Iris pigment epithelial cell (primary cell): ENCODE measurements at regions not wholly inside any gene's neighbourhood (a gene's known extent, or its start where the extent isn't known, plus 50 kb on each side); places are given as distances from the start of the nearest gene placed in this dataset.
A peak's percentile ranks its signal among the peaks of the same experiment; 100 is the strongest.

Source experiments
- DNase-seq: peaks from one replicate; pipeline ENCODE4 v3.0.0-alpha.2; 2011; ENCODE audit warnings: low read depth

DNA sequence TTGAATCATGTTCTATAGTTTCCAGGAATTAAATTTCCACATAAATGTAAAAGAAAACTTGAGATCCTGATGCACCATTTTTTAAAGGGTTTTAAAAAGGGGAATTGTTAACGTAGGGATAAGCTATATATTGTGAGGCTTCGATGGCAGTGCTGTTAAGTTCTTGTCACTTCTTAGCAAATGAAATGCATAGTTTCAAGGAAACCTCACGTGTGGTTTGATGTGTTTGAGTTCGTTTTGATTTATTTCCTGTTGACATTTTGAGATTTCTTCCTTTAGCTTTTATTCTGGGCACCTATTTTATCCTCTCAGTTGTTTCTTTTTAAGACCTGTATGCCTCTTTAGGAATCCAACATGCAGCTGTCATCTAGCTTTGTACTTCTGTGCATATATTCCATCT is 301.0 kb downstream of the DOCK8 start:
- no peak for DNase-seq

DNA sequence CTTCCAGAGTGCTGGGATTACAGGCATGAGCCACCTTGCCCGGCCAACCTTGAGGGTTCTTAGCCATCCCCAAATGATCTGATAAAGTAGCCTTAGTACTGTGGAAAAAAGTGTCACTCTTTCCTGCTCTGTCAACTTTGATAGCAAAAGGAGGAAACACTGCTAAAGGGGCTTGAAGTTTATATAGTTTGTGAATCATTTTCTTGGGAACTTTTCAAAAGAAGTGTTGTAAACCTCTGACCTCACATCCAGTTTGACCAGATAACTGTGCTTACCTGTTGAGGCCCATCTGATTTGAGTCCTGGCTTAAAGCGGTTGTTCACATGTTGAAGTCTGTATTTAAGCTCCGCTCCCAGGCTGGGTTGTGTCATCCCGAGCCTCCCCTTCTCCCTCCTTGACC is 303.3 kb downstream of the DOCK8 start:
- no peak for DNase-seq

DNA sequence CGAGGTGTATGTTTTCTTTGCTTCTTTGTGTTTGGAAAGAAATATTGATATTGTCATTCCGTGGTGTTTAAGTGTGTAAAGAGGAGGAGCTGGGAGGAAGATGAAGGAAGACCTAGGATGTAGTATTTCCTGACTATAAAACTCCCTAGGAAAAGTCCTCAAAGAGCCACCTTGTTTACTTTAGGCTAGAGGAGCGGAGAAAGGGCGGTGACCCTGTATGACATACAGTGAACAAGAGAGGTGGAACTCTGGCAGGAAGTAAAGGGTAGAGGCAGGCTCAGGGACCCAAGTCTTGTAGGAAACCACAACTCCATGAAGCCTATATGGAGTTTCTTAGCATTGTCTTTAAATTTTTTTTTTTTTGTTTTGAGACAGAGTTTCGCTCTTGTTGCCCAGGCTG is 303.9 kb downstream of the DOCK8 start:
- DNase-seq = no peak

DNA sequence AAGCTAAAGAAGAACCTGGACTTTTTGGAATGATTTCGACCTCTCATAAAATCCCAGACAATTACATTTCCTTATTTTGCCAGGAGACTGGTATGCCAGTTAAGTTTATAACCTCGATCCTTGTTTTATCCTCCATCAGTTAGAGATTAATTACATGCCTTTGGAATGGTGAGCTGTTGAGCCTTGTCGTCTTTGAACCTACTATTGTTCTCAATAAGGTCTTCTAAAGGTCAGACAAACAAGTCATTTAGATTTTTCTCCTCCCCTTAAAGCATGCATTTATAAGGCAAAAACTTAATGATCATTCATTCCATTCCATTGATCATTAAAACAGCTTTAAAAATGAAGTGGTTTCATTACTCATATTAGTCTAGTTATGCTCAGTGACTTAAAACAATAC is 304.9 kb downstream of the DOCK8 start:
- no peak for DNase-seq

DNA sequence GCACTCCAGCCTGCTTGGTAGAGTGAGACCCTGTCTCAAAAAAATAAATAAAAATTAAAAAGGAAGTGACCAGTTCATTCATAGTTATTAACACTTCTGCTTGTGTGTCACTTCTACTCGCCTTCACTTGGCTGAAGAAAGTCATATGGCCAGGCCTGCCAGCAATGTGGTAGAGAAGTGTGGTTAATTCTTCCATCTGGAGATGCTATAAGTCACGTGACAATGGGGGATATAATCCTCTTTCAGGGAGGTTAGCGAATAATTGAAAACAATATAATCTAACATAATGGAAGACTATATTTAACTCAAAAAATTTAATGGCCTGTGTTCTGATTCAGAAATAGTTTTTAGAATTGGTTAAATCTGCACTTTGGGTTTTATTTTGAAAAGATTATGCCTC is 305.6 kb downstream of the DOCK8 start:
- DNase-seq = no peak

DNA sequence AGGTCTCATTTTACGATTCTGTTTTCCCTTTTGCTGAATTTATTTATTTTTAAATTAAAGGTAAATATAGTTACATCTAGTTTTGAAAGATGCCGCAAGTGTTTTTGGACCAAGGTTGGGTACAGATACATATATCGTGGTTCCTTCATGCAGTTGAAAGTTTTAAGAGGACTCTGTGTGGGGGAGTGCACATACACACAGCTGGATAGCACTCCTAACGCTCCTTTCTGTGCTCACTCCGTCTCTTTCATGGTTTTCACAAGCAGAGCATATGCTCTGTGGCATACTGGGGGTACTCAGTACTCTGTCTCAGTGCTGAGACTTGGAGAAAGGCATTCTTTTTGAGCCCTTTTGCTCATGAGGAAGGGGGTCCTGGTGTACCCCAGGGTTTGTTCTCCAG is 307.5 kb downstream of the DOCK8 start:
- no peak for DNase-seq

DNA sequence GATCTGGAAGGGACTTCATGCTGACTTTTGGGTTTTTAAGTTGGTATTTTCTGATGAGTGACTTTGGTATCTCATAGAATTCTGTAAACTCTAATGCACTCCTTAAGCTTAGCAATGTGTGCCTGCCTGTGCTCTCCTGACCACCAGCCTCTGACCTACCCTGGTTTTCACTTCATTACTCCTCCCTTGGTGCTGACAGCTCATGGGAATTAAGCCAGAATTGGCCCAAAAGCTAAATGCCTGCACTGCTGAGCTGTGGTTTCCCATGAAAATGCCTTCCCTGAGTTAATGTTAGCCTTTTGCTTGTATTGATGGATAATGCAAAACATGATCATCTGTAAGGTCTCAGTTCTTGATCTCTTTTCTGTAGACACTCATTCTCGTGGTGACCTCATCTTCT is 308.0 kb downstream of the DOCK8 start:
- no peak for DNase-seq

DNA sequence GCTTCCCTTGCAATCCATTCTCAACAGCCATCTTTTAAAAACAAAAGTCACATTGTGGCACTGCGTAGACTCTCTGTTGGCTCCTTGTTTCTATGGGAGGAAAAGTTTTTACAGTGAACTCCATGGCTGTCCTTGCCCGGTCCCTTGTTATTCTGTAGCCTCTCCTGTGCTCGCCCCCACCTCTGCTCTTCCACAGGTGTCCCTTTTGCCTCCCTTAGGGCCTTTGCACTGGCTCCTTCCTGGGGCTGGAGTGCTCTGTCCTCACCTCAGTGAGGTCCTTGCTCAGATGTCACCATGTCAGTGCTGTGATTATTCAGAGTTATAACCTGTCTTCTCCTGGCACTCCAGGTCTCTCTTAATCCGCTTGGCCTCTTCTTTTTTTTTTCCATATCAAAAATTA is 308.8 kb downstream of the DOCK8 start:
- no peak for DNase-seq

DNA sequence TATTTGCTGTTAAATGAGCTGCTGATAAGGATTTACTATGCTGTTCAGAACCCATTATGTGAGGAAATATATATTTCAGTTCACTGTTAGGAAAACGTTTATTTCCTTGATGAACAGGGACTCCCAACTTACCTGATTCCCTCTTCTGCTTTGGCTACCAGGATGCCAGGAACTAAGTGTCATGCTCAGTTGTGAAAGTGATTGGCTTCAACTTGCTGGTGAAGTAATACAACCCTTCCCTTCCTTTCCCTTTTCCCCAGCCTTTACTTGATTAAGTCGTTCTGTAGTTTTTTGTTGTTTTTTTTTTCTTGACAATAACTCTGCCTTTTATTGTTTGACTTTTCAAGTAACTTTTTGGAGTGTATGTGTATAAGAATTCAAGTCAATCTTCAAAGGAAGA is 309.3 kb downstream of the DOCK8 start:
- no peak for DNase-seq

DNA sequence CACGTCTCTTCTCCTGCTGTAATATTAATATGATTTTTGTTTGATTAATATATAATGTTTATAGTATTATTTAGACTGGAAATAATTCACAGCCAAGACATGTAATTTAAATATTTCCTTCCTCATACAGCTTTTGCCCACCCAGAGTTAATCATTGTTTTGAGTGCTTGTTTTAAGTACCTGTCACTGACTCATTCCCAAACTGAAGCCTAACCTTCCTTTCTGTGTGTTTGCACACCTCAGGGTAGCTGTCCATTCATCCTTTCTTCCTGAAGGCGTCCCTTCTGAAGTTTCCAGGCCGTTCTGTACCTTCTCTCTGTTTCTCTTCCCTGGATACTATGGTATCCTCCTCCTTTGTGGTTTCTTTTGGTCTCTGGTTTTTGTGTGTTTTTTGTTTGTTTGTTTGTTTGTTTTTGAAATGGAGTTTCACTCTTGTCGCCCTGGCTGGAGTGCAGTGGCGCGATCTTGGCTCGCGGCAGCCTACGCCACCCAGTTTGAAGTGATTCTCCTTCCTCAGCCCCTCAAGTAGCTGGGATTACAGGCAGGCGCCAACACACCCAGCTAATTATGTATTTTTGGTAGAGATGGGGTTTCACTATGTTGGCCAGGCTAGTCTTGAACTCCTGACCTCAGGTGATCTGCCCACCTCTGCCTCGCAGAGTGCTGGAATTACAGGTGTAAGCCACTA is 312.4 kb downstream of the DOCK8 start:
- no peak for DNase-seq

DNA sequence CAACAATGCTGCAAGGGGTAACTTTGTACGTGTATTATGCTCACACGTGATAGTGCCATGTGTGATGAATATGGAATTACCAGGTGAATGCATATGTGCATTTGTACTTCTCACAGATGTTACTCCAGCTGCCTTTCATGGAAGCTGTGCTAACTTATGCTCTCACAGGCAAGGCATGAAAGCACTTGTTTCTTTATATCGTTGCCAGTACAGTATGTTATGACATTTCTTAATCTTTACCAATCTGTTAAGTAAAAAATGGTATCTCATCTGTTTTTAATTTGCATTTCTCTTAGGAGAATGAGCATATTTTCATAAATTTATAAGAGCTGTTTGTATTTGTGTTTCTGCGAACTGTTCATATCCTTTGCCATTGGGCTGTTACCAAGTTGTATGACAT is 311.8 kb upstream of the DMRT1 start:
- no peak for DNase-seq

DNA sequence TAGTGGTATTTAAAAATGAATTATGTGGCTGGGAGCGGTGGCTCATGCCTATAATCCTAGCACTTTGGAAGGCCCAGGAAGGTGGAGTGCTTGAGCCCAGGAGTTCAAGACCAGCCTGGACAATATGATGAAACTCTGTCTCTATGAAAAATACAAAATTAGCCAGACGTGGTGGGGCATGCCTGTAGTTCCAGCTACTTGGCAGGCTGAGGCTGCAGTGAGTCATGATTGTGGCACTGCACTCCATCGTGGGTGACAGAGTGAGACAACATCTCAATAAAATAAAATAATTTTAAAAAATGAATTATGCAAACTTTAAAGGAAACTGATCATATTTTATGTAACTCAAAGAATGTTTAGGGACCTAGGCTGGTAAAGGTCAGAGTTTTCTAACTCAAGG is 310.8 kb upstream of the DMRT1 start:
- peak; percentile 32 for DNase-seq

DNA sequence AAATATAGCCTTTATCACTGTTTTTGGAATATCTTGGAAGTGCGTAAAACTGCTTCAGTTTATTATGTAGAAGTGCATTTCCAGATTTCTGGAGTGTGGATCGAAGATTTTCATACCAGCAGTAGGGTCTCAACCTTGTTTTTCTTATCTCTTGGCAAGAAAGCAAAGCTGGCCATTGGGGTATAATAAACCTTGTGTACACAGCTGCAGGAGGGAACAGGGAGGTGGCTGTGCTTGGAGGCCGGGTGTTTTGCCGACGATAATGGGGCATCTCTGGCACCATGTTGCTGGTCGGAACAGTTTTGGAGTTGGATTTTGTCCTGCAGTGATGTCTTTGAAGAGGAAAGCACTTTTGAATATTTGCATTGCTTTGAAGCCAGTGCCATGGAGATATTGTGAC is 308.8 kb upstream of the DMRT1 start:
- DNase-seq = no peak

DNA sequence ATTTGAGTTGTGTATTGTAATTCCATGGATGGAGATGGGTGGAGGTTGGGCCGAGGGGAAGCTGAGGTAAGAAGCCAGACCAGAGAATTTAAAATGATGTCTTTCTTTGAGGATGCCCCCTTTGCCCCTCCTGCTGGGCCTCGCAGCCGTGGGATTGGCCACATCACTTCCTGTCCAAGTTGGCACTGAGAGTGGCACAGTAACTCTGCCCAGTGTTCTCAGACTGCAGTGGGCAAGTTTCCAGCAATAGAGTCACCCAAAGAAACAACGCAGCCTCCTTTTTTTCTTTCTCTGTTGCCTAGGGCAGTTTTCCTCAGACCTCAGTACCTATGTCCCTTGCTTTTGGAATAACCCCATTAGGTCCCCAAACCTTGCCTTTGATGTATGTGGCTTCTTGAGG is 306.6 kb upstream of the DMRT1 start:
- no peak for DNase-seq

DNA sequence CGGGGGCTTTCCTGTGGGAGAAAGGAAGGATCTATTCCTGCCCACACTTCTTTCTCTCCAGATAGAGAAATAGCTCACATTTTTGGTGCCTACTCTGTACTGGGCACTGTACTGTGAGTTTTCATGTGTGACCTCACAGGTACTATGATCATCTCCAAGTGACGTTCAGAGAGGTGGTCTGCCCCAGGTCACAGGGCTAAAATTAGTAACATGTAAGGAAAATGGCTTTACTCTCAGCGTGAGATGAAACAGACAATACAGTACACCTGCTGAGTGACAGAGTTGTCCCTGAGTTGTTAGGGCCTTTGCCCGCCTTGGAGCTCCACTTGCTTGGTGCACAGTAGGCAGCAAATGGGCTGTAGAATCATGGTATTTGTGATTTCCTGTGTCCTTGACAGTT is 306.1 kb upstream of the DMRT1 start:
- DNase-seq = no peak

DNA sequence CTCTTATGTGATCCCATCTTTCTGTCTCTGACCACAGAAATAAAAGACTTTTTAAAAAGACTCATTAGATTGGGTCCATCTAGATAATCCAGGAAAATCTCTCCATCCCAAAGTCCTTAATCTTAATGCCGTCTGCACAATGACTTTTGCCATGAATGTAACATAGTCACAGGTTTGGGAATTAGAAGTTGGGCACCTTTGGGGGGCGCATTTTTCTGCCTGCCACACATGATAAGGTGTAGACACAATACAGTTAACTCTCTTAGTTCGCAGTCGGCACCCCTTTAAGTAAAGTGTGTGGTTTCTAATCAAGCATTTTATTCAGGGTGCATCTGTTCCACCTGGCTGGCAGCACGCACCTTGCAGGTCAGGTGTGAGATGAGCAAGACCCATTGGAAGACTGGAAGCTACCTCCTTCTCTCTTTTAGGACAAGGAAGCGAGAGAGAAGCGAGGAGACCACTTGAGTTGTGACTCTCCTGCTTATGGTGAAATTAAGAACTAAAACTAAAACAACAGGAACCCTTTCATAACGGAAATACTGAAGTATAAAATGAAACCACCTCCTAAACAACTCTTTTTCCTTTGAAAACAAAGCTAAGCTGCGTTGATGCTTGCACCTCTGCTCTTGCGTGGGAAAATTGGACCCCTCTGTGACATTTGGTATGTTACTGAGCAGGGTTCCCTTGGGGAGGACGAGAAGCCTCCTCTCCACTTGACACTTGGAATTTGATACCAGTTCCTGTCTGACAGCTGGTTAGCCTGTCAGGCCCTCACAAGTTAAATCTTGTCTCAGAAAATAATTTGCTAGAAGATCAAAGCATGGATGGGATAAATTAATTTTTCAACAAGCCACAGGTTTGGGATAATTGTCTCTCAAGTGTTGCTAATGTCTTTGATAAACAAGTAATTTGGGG is 304.6 kb upstream of the DMRT1 start:
- DNase-seq = no peak

DNA sequence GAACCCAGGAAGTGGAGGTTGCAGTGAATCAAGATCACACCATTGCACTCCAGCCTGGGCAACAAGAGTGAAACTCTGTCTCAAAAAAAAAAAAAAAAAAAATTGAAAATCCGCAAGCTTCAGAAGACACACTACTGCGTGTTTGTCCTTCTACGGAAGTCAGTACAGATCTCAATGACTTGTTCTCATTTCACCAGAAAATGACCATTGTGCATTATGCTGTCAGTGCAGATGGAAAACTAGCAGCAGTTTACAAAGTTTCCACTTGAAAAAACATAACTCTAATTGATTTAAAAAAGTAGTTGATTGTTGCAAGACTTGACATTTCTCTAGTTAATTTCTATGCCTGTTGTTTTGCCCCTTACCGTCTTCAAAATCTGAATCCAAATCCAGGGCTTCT is 298.0 kb upstream of the DMRT1 start:
- DNase-seq = no peak

DNA sequence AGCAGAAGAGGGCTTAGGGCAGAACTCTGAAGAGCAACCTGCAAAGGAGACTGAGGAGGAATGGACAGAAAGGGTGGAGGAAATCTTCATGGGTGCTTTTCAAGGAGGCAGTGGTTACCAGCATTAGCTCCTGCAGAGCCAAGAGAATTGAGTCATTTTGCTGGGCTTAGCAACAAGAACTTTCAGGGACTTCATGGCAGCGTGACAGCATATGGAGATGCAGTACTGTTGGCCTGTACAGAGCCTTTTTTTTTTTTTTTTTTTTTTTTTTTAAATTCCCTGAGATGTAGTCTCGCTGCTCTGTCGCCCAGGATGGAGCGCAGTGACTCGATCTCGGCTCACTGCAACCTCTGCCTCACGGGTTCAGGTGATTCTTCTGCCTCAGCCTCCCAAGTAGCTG is 296.0 kb upstream of the DMRT1 start:
- no peak for DNase-seq

DNA sequence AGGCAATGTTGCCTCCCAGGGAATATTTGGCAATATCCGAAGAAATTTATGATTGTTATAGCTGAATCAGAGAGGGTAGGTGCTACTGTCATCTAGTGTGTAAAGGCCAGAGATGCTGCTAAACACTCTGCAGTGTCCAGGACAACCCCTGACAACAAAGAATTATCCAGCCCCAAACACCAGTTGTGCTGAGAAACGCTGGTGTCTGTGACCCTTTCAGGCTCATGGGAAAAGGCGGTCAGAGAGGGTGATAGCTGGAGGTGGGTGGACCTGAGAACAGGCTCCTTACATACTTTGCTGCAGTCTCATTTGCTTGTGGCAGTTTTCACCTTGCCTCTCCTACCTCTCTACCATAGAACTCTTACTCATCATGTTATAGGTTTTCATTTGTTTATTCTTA is 295.3 kb upstream of the DMRT1 start:
- DNase-seq = no peak

DNA sequence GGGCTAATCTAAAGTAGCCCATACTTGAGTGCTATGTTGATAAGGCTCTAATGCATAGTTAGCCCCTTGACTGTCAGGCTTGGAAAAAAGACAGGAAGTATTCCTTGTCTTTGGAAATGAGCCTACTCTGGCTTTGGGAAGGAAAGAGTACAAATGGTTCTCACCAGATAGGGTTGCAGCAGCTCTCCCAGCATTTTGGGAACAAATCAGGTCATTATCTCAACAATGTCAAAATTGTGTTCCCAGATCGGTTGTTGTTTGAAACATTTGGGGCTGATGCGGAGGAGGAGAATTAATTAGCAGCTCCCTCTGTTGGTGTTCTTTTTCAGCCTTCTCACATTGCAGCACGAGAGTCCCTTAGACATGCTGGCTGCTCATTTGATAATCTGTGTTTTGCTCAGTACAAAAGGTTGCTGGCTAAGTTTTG is 294.7 kb upstream of the DMRT1 start:
- no peak for DNase-seq

DNA sequence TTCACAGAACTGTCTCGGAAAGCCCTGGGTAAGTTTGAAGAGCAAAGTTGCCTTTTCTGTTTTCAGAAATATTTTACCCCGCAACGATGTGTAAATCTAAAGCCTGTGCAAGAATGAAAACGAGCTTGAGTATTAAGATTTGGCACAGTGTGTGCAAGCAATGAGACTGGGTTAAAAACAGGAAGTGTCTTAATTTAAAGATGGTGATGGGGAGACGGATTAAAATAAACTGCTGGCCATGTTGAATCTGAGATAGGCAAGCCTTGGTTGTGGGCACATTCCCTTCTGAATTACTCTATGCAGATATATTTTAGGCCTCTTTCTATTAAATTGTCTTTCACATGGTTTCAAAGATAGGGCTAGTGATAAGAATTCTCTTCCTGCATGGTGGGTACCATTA is 294.2 kb upstream of the DMRT1 start:
- DNase-seq = no peak

DNA sequence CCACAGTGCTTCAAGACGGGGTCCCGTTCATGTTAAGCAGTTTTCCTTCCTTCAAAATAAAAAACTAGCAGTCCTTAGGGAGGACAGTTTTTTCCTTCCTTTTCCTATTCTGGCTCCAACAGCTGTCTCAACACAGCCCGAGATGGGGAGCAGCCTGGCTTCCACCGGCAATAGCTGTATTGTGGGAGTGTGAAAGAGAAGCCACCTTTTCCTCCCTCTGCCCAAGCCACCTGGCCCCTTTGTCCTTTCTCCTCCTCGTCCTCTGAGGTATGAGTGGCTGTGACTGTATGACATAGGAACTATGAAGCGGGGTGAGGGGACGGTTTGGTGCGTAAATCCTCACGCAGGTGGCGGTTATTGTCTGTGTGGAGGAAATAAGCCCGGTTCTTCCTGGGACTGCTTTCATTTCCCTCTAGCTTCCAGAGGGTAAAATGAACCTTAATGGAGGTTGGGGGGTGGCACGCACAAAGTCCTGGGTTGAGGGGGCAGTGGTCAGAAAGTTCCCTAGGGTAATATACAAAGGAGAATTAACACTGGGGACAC is 292.0 kb upstream of the DMRT1 start:
- DNase-seq = no peak

DNA sequence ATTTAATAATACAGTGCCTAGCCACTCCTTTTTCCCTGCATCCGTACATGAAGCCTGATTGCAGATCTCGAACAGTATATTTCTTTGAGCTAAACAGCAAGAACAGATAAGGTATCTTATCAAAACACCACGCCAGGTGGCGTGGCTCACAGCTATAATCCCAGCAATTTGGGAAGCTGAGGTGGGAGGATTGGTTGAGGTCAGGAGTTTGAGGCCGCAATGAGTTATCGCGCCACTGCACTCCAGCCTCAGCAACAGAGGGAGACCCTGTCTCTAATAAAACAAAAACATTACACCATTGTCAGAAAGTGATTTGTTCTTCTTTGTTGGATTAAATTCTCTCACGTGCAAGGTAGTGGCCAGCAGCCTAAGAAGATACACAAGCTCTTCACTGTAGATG is 291.2 kb upstream of the DMRT1 start:
- no peak for DNase-seq
